Glomerular endothelial cell (primary cell): ENCODE measurements at regions not wholly inside any gene's neighbourhood (a gene's known extent, or its start where the extent isn't known, plus 50 kb on each side); places are given as distances from the start of the nearest gene placed in this dataset.
"Not testable (repeated sequence)": the region's sequence is repeated elsewhere in the genome, so short reads cannot be mapped to it uniquely, and the experiment has no call there.

Experiments used
- DNase-seq: peaks from one replicate; pipeline ENCODE4 v3.0.0-alpha.2; 2011; ENCODE audit warnings: low read depth, low spot score; ENCODE audit errors: extremely low read depth

- no peak for DNase-seq
Observed at GRCh38 chr19:32063601-32064000, 281.8 kb upstream of the ZNF507 start.

GRCh38 chr19:32066056-32066455 is 279.4 kb upstream of the ZNF507 start:
- no peak for DNase-seq

- DNase-seq = no peak
Observed at GRCh38 chr19:32067685-32068084, 277.7 kb upstream of the ZNF507 start.

GRCh38 chr19:32068793-32069192 is 276.6 kb upstream of the ZNF507 start:
- no peak for DNase-seq

- no peak for DNase-seq
Observed at GRCh38 chr19:32070101-32070500, 275.3 kb upstream of the ZNF507 start.

GRCh38 chr19:32082028-32082427 is 263.4 kb upstream of the ZNF507 start:
- DNase-seq = no peak

- not testable (repeated sequence) for DNase-seq
Observed at GRCh38 chr19:32084756-32085363, 260.6 kb upstream of the ZNF507 start.

GRCh38 chr19:32091241-32091640 is 254.2 kb upstream of the ZNF507 start:
- DNase-seq = no peak

GRCh38 chr19:32097011-32097410 is 248.4 kb upstream of the ZNF507 start:
- DNase-seq = no peak

GRCh38 chr19:32097620-32098019 is 247.8 kb upstream of the ZNF507 start:
- DNase-seq = no peak

GRCh38 chr19:32098968-32099367 is 246.4 kb upstream of the ZNF507 start:
- no peak for DNase-seq

- DNase-seq = no peak
Observed at GRCh38 chr19:32101206-32101605, 244.2 kb upstream of the ZNF507 start.

GRCh38 chr19:32103541-32103940 is 241.9 kb upstream of the ZNF507 start:
- DNase-seq = no peak

GRCh38 chr19:32104153-32104849 is 241.1 kb upstream of the ZNF507 start:
- DNase-seq = no peak

- DNase-seq = no peak
Observed at GRCh38 chr19:32104850-32105235, 240.6 kb upstream of the ZNF507 start.

- no peak for DNase-seq
Observed at GRCh38 chr19:32105527-32106310, 239.7 kb upstream of the ZNF507 start.

- no peak for DNase-seq
Observed at GRCh38 chr19:32122258-32122657, 223.2 kb upstream of the ZNF507 start.

- DNase-seq = no peak
Observed at GRCh38 chr19:32123355-32123940, 222.0 kb upstream of the ZNF507 start.

- no peak for DNase-seq
Observed at GRCh38 chr19:32124585-32124984, 220.8 kb upstream of the ZNF507 start.

- no peak for DNase-seq
Observed at GRCh38 chr19:32129141-32129540, 216.3 kb upstream of the ZNF507 start.

GRCh38 chr19:32130332-32130731 is 215.1 kb upstream of the ZNF507 start:
- DNase-seq = no peak

- DNase-seq = no peak
Observed at GRCh38 chr19:32131005-32131404, 214.4 kb upstream of the ZNF507 start.
